Ectodermal cell (in vitro differentiated cells): ENCODE measurements at regions not wholly inside any gene's neighbourhood (a gene's known extent, or its start where the extent isn't known, plus 50 kb on each side); places are given as distances from the start of the nearest gene placed in this dataset.
"Not testable (repeated sequence)": the region's sequence is repeated elsewhere in the genome, so short reads cannot be mapped to it uniquely, and the experiment has no call there.

Experiments used
- H3K27ac ChIP-seq: 2 replicates; pipeline ENCODE4 v1.7.0; 2013; ENCODE audit warnings: mild to moderate bottlenecking, low read depth, low read length; ENCODE audit not compliant: insufficient read depth, poor library complexity, severe bottlenecking
- H3K27me3 ChIP-seq: 2 replicates; pipeline ENCODE4 v1.7.0; 2013; ENCODE audit warnings: mild to moderate bottlenecking, low read length; ENCODE audit not compliant: insufficient read depth, control insufficient read depth, poor library complexity, severe bottlenecking
- H3K36me3 ChIP-seq: one replicate; pipeline ENCODE4 v1.7.0; 2013; ENCODE audit warnings: low read length; ENCODE audit not compliant: control insufficient read depth, insufficient read depth
- H3K4me1 ChIP-seq: one replicate; pipeline ENCODE4 v1.7.0; 2013; ENCODE audit warnings: low read length; ENCODE audit not compliant: control insufficient read depth, insufficient read depth
- H3K4me3 ChIP-seq: 2 replicates; pipeline ENCODE4 v1.7.0; 2013; ENCODE audit warnings: low read depth, low read length, control low read depth; ENCODE audit not compliant: insufficient read depth
- H3K9me3 ChIP-seq: 2 replicates; pipeline ENCODE4 v1.7.0; 2013; ENCODE audit warnings: mild to moderate bottlenecking, low read length, moderate library complexity; ENCODE audit not compliant: control insufficient read depth
- WGBS, 2 experiments: methylation state at CpG; one replicate each; pipeline ENCODE4 v1.1.7; 2013; ENCODE audit warnings: missing lambda C conversion rate in 2 of 2; 5-methylcytosine and 5-hydroxymethylcytosine counted together

DNA sequence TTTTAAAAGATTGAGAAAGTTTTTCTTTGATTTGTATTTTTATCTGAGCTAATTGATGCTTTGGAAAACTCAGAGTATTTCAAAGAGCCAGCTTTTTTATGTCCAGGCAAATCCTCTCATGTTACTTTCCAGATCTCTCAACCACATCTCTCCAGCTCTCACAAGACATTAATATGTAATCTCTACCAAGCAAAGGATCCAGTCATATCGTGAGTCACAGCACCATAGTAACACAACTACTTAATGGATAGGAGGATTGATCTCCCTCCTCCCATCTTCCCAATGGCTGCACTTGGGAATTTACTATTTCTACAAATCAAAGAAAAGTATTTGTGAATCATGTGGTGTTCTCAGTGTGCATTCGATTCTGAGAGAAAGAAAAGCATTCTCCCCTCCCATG, 63.3 kb downstream of the POU4F1 start:
- H3K4me1 ChIP-seq = peaks cover 4% of the 10 kb centered on the region
- no peaks in the 10 kb centered on the region for H3K9me3 ChIP-seq
- H3K36me3 ChIP-seq = no peaks in the 10 kb centered on the region
- no peak overlapping the region for H3K4me3 ChIP-seq
- no peak overlapping the region for H3K27ac ChIP-seq
- H3K27me3 ChIP-seq = no peaks in the 10 kb centered on the region
- 71 to 80% methylated on average over 1 to 2 of the region's 2 CpGs for WGBS, 2 experiments

DNA sequence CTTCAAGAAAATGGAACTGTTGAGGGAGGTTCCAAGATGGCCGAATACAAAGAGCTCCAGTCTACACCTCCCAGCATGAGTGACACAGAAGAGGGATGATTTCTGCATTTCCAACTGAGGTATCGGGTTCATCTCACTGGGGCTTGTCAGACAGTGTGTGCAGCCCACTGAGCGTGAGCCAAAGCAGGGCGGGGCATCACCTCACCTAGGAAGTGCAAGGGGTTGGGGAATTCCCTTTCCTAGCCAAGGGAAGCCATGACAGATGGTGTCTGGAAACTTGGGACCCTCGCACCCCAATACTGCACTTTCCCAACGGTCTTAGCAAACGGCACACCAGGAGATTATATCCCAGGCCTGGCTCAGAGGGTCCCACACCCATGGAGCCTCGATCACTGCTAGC, 77.3 kb downstream of the POU4F1 start:
- not testable (repeated sequence) for H3K4me1 ChIP-seq, H3K4me3 ChIP-seq
- 95 to 96% methylated on average over 8 of the region's 8 CpGs for WGBS, 2 experiments

DNA sequence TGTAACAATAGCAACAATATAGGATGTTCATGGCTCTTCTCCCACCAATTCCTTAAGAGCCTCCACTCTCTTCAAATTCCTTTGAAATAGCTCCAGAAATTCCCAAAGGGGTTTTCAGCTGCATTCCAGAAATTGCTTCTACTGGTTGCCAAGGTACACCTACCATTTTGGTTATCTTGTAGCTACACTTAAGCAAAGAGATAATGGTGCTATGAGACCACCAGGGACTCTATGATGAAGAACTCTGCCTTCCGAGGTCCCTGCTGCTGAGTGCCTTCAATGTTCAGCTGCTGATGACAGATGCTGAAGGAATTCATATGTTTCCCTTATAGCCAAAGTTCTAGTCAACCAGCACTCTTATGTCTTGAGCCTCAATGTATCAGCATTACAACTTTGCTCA, 78.4 kb downstream of the POU4F1 start:
- H3K36me3 ChIP-seq = no peaks in the 10 kb centered on the region
- no peak overlapping the region for H3K4me3 ChIP-seq
- H3K27me3 ChIP-seq = no peaks in the 10 kb centered on the region
- no peaks in the 10 kb centered on the region for H3K9me3 ChIP-seq
- WGBS, 2 experiments = 88 to 90% methylated on average over 1 of the region's 1 CpG
- no peak overlapping the region for H3K27ac ChIP-seq
- H3K4me1 ChIP-seq = no peaks in the 10 kb centered on the region

More for the DNA sequence above, 77.3 kb downstream of the POU4F1 start:
- not testable (repeated sequence) for H3K27me3 ChIP-seq, H3K9me3 ChIP-seq, H3K27ac ChIP-seq, H3K36me3 ChIP-seq

DNA sequence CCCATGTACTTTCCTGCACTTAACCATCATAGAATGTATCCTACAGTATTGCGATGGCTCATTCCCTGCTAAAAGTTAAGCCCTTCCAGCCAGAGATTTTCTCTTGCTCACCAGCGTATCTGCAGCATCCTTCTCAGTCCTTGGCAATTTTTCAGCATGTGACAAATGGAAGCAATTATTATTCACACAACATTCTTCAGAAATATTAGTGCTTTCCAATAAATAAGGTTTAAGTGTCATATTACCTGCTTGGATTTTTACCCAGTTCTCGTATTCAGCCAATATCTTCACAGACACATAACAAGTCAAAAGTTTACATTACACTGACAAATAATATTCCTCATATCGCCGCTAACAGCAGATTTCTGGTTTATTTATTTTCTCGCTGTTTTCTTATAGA, 82.3 kb downstream of the POU4F1 start:
- 94 to 95% methylated on average over 6 of the region's 6 CpGs for WGBS, 2 experiments
- Histone ChIP-seq H3K36me3 (no peaks in the 10 kb centered on the region), H3K4me1 (no peaks in the 10 kb centered on the region), H3K9me3 (no peaks in the 10 kb centered on the region), H3K4me3 (no peak overlapping the region), H3K27ac (no peak overlapping the region), H3K27me3 (no peaks in the 10 kb centered on the region)

DNA sequence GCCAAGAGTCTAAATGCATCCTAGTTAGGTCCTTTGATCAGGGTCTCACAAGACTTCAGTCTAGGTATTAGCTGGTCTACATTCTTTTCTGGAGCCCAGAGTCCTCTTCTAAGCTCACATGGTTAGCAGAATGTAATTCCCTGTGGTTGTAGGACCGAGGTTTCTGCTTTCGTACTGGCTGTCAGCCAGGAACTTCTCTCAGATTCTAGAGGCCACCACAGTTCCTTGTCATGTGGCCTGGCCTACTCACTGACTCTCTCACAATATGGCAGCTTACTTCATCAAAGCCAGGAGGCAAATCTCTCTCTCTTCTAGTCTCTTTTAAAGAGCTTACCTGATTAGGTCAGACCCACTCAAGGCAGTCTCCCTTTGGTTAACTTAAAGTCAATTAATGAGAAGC, 82.9 kb downstream of the POU4F1 start:
- Histone ChIP-seq H3K4me3 (no peak overlapping the region), H3K4me1 (no peaks in the 10 kb centered on the region), H3K9me3 (no peaks in the 10 kb centered on the region), H3K27ac (no peak overlapping the region), H3K27me3 (no peaks in the 10 kb centered on the region), H3K36me3 (no peaks in the 10 kb centered on the region)
- 87 to 94% methylated on average over 2 of the region's 2 CpGs for WGBS, 2 experiments

DNA sequence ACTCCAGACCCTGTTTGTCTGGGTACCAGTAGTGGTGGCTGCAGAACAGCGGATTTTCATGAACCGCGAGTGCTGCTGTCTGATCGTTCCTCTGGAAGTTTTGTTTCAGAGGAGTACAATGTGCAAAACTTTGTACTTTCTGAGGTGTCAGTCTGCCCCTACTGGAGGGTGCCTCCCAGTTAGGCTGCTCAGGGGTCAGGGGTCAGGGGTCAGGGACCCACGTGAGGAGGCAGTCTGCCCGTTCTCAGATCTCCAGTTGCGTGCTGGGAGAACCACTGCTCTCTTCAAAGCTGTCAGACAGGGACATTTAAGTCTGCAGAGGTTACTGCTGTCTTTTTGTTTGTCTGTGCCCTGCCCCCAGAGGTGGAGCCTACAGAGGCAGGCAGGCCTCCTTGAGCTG, 84.9 kb downstream of the POU4F1 start:
- H3K36me3 ChIP-seq, H3K27me3 ChIP-seq, H3K27ac ChIP-seq, H3K9me3 ChIP-seq, H3K4me3 ChIP-seq, H3K4me1 ChIP-seq: not testable (repeated sequence)
- WGBS, 2 experiments = 95 to 97% methylated on average over 7 of the region's 7 CpGs

DNA sequence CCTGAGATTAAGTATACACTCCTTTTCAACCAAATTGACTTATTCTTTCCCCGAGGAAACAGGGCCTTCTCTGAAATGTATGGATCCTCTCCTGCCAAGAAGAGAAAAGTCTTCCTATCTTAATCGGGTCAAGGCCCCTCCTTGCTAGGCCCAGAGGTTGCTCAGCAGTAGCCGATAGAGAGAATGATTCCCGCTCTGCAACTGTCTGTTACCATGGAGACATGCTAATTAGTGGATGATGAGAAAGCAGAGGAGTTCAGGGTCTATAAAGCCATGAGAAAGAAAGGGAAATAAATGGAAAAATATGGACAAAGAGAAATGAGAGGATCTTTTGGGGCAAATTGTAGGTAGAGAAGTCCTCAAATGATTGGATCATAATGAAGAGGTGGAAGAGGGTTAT, 103.5 kb downstream of the POU4F1 start:
- Histone ChIP-seq H3K36me3 (no peaks in the 10 kb centered on the region), H3K4me3 (no peak overlapping the region), H3K9me3 (no peaks in the 10 kb centered on the region), H3K27ac (no peak overlapping the region), H3K4me1 (peaks cover 8% of the 10 kb centered on the region), H3K27me3 (no peaks in the 10 kb centered on the region)
- WGBS, 2 experiments = 35 to 44% methylated on average over 4 of the region's 4 CpGs

DNA sequence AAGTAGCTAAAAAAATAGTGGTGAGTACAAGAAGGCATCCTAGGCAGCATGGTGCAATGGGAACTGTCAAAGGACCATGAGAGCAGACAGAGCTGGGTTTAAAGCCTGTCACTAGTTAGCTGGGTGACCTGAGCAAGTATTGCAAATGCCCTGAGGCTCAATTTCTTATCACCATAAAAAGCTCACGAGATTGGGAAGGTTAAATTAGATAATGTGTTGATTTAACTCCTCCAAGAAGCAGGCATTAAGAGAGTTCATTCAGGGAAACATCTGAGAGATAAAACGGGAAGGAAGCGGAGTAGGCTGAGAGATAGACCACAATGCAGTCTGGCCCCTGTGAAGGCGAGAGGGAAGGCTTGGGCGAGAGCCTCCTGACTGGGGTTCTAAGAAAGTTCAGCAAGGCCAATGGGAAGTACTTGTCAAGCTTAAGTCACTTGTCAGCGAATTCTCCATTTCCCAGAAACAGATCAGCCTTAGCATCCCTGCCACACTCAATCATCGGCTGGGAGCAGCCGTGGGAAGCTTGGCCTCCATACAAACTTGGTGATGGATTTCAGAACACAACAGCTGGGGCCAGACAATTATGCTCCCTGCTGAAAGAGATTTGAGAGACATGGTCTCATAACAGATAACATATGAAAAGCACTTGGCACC, 105.5 kb downstream of the POU4F1 start:
- WGBS, 2 experiments = 90 to 91% methylated on average over 8 of the region's 8 CpGs
- H3K4me3 ChIP-seq = no peak overlapping the region
- no peaks in the 10 kb centered on the region for H3K36me3 ChIP-seq
- peaks cover 8% of the 10 kb centered on the region for H3K4me1 ChIP-seq
- no peak overlapping the region for H3K27ac ChIP-seq
- no peaks in the 10 kb centered on the region for H3K27me3 ChIP-seq
- no peaks in the 10 kb centered on the region for H3K9me3 ChIP-seq

DNA sequence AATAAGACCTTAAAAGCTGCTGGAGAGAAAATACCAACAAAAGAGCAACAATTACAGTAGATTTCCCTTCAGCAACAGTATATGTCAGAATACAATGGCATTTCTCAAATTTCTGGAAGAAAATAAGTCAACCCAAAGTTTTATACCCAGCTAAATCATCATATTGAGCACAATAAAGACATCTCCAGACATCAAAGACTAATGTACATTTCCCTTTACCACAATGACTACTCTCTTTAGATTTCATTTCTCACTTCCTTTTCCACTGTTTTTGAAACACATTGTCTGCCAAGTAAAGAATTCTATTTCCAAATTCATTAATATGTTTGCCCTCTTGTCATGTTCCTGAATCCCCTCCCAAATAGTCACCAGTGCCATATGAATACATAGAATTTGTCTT, 111.4 kb downstream of the POU4F1 start:
- no peaks in the 10 kb centered on the region for H3K4me1 ChIP-seq
- H3K27me3 ChIP-seq = no peaks in the 10 kb centered on the region
- no peaks in the 10 kb centered on the region for H3K36me3 ChIP-seq
- no peak overlapping the region for H3K27ac ChIP-seq
- no peaks in the 10 kb centered on the region for H3K9me3 ChIP-seq
- no peak overlapping the region for H3K4me3 ChIP-seq

DNA sequence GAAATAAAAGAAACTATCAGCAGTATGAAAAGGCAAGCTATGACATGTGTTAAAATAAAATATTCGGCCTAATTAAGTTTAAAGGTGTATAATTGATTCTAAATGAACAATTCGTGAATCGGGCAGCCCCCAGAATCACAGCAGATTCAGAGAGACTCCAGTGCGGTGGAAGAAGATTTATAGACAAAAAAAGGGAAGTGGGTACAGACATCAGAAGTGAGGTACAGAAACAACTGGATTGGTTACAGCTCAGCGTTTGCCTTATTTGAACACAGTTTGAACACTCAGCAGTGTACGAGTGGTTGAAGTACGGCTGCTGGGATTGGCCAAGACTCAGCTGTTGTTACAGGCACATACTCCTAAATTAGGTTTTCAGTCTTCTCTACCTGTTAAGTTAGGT, 113.1 kb downstream of the POU4F1 start:
- not testable (repeated sequence) for H3K9me3 ChIP-seq, H3K4me1 ChIP-seq, H3K27ac ChIP-seq, H3K4me3 ChIP-seq, H3K36me3 ChIP-seq, H3K27me3 ChIP-seq
- 93 to 96% methylated on average over 7 of the region's 7 CpGs for WGBS, 2 experiments

DNA sequence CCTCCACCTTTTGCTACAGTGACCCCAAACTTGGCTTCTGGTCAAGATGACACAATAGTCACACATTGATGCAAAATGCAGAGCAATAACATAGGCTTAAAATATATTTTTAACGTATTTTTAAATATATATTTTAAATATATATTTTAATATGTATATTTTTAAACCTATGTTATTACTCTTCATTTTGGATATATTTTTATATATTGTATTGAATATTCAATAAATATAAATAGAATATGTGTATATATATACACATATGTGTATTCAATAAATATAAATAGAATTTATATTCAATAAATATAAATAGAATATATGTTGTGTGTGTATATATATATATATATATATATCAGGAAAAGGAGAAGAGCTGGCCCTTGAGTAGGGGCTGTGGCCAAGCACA, 115.6 kb downstream of the POU4F1 start:
- no CpG with 5 or more reads among the region's 1 CpG for WGBS, 2 experiments
- no peak overlapping the region for H3K4me3 ChIP-seq
- H3K27ac ChIP-seq = no peak overlapping the region
- no peaks in the 10 kb centered on the region for H3K4me1 ChIP-seq
- no peaks in the 10 kb centered on the region for H3K9me3 ChIP-seq
- H3K27me3 ChIP-seq = no peaks in the 10 kb centered on the region
- H3K36me3 ChIP-seq = no peaks in the 10 kb centered on the region
